SK-N-SH (cell line): ENCODE measurements at regions not wholly inside any gene's neighbourhood (a gene's known extent, or its start where the extent isn't known, plus 50 kb on each side); places are given as distances from the start of the nearest gene placed in this dataset.

Experiments used
- CTCF ChIA-PET: fragments of 300-600, 350-600 bp; formaldehyde crosslinking; extraction: SDS; loops from one replicate; lab custom pipeline; 2021; lab: Yijun Ruan, JAX
- POLR2A ChIA-PET: fragments of 350-600 bp; sonication (Branson Sonifier 250); formaldehyde crosslinking; extraction: SDS; loops from one replicate; lab custom pipeline; 2020; ENCODE audit warnings: antibody characterized with exemption, inconsistent platforms; lab: Yijun Ruan, JAX
- DNase-seq: peaks from one replicate; pipeline ENCODE4 v3.0.0; 2012
- H2AFZ ChIP-seq: fragments of 200-600 bp; sonication (generic); 2 replicates; pipeline ENCODE4 v1.8.1; 2016; ENCODE audit warnings: antibody characterized with exemption, mild to moderate bottlenecking, low read depth
- H3F3A ChIP-seq: fragments of 200-600 bp; sonication (generic); replicated peaks from 2 replicates; pipeline ENCODE3; 2016; ENCODE audit warnings: antibody characterized with exemption, mild to moderate bottlenecking; ENCODE audit not compliant: insufficient read depth
- H3K27ac ChIP-seq, 2 experiments: fragments of 200-500 bp in 1 of 2; fragments of 200-600 bp in 1 of 2; sonication (Bioruptor generic) in 1 of 2; sonication (generic), shearing (Covaris generic) in 1 of 2; 2 replicates each; pipeline versions ENCODE4 v1.5.1 to v1.6.1; 2014 to 2016; ENCODE audit warnings: low read depth in 2 of 2, inconsistent platforms in 1 of 2, low read length in 1 of 2, mild to moderate bottlenecking in 1 of 2, mixed read lengths in 1 of 2
- H3K27me3 ChIP-seq: fragments of 200-600 bp; sonication (generic), shearing (Covaris generic); 2 replicates; pipeline ENCODE4 v1.6.1; 2016; ENCODE audit warnings: mixed run types; ENCODE audit not compliant: insufficient read depth
- H3K36me3 ChIP-seq, 2 experiments: fragments of 200-500 bp in 1 of 2; fragments of 200-600 bp in 1 of 2; sonication (Bioruptor generic) in 1 of 2; sonication (generic) in 1 of 2; replicated peaks in 1 of 2; 2 replicates each; pipeline versions ENCODE3 to v1.5.1; 2014 to 2016; ENCODE audit warnings: low read length in 1 of 2, mild to moderate bottlenecking in 1 of 2; ENCODE audit not compliant: insufficient read depth in 2 of 2, control insufficient read depth in 1 of 2
- H3K4me1 ChIP-seq, 2 experiments: fragments of 200-500 bp in 1 of 2; fragments of 200-600 bp in 1 of 2; sonication (Bioruptor generic) in 1 of 2; sonication (generic), shearing (Covaris generic) in 1 of 2; 2 replicates each; pipeline versions ENCODE4 v1.5.1 to v1.6.1; 2014 to 2016; ENCODE audit warnings: low read depth in 1 of 2, low read length in 1 of 2, mixed run types in 1 of 2; ENCODE audit not compliant: insufficient read depth in 2 of 2, control insufficient read depth in 1 of 2
- H3K4me2 ChIP-seq: fragments of 200-600 bp; sonication (generic), shearing (Covaris generic); 2 replicates; pipeline ENCODE4 v1.6.1; 2017; ENCODE audit warnings: mixed run types
- H3K4me3 ChIP-seq, 2 experiments: fragments of 200-500 bp in 1 of 2; fragments of 200-600 bp in 1 of 2; sonication (Bioruptor generic) in 1 of 2; sonication (generic), shearing (Covaris generic) in 1 of 2; 2 replicates each; pipeline versions ENCODE4 v1.5.1 to v1.8.1; 2014 to 2016; ENCODE audit warnings: low read depth in 2 of 2, inconsistent platforms in 1 of 2, low read length in 1 of 2, mild to moderate bottlenecking in 1 of 2, mixed read lengths in 1 of 2, moderate library complexity in 1 of 2
- H3K79me2 ChIP-seq: fragments of 200-600 bp; sonication (generic); 2 replicates; pipeline ENCODE4 v1.8.1; 2017; ENCODE audit warnings: mild to moderate bottlenecking; ENCODE audit not compliant: insufficient read depth
- H3K9ac ChIP-seq: fragments of 200-600 bp; sonication (generic); 2 replicates; pipeline ENCODE4 v1.6.1; 2017; ENCODE audit warnings: mixed run types
- H3K9me2 ChIP-seq: fragments of 200-600 bp; sonication (generic); 2 replicates; pipeline ENCODE4 v1.6.1; 2017; ENCODE audit warnings: mixed run types
- H3K9me3 ChIP-seq: fragments of 200-600 bp; sonication (generic); 2 replicates; pipeline ENCODE4 v1.6.1; 2017; ENCODE audit warnings: mixed run types, mild to moderate bottlenecking, moderate library complexity
- H4K20me1 ChIP-seq: fragments of 200-600 bp; sonication (generic); 2 replicates; pipeline ENCODE4 v1.6.1; 2017; ENCODE audit warnings: mild to moderate bottlenecking, mixed run types; ENCODE audit not compliant: insufficient read depth
- CHD2 ChIP-seq: fragments of 150-350 bp; IDR thresholded peaks from 2 replicates; pipeline ENCODE4 v1.6.1; 2018; ENCODE audit warnings: low read length; ENCODE audit not compliant: partially characterized antibody
- ELF1 ChIP-seq: IDR thresholded peaks from 2 replicates; pipeline ENCODE4 v1.4.0; 2012
- EP300 ChIP-seq, 2 experiments: IDR thresholded peaks; 2 replicates each; pipeline versions ENCODE4 v1.4.0 to v1.6.1; 2012; ENCODE audit warnings: borderline replicate concordance in 1 of 2, low read depth in 1 of 2, low read length in 1 of 2
- EZH2phosphoT487 ChIP-seq: fragments of 200-600 bp; sonication (generic); IDR thresholded peaks from 2 replicates; pipeline ENCODE4 v1.6.1; 2017; ENCODE audit warnings: low read depth, mixed run types, mild to moderate bottlenecking, antibody characterized with exemption, moderate library complexity, borderline replicate concordance
- FOXM1 ChIP-seq: IDR thresholded peaks from 2 replicates; pipeline ENCODE4 v1.4.0; 2012; ENCODE audit warnings: low read depth, mild to moderate bottlenecking
- GABPA ChIP-seq: IDR thresholded peaks from 2 replicates; pipeline ENCODE4 v1.4.0; 2012; ENCODE audit warnings: low read depth, mild to moderate bottlenecking
- GATA2 ChIP-seq: sonication (generic); formaldehyde crosslinking; IDR thresholded peaks from 2 replicates; pipeline ENCODE4 v1.5.0; 2020; ENCODE audit warnings: mild to moderate bottlenecking, missing genetic modification reagents
- JUND ChIP-seq: IDR thresholded peaks from 2 replicates; pipeline ENCODE4 v1.4.0; 2012
- MXI1 ChIP-seq: IDR thresholded peaks from 2 replicates; pipeline ENCODE4 v1.6.1; 2012; ENCODE audit warnings: mild to moderate bottlenecking, low read depth, low read length, improper control_type of control experiment
- POLR2AphosphoS5 ChIP-seq: IDR thresholded peaks from 2 replicates; pipeline ENCODE4 v1.6.1; 2012; ENCODE audit warnings: low read depth, low read length
- RCOR1 ChIP-seq: fragments of 150-350 bp; IDR thresholded peaks from 2 replicates; pipeline ENCODE4 v1.6.1; 2017; ENCODE audit warnings: antibody characterized with exemption, low read length
- RFX5 ChIP-seq: IDR thresholded peaks from 2 replicates; pipeline ENCODE4 v1.6.1; 2012; ENCODE audit warnings: mild to moderate bottlenecking, improper control_type of control experiment, low read length
- SMC3 ChIP-seq: IDR thresholded peaks from 2 replicates; pipeline ENCODE4 v1.6.1; 2012; ENCODE audit warnings: low read depth, low read length, improper control_type of control experiment
- TAF1 ChIP-seq: IDR thresholded peaks from 2 replicates; pipeline ENCODE4 v1.6.1; 2012; ENCODE audit warnings: low read depth, mild to moderate bottlenecking, low read length, moderate library complexity, borderline replicate concordance
- TCF12 ChIP-seq: IDR thresholded peaks from 2 replicates; pipeline ENCODE4 v1.4.0; 2012
- TEAD4 ChIP-seq: IDR thresholded peaks from 2 replicates; pipeline ENCODE4 v1.4.0; 2012; ENCODE audit warnings: mild to moderate bottlenecking, borderline replicate concordance; ENCODE audit not compliant: insufficient read depth
- YY1 ChIP-seq: IDR thresholded peaks from 2 replicates; pipeline ENCODE4 v1.4.0; 2012; ENCODE audit warnings: low read depth, mild to moderate bottlenecking
- WGBS: methylation state at CpG from one replicate; pipeline ENCODE4 v1.1.6; 2017; ENCODE audit warnings: low lambda C conversion rate; 5-methylcytosine and 5-hydroxymethylcytosine counted together
- TF ChIP-seq, protein P1 (sequence below): IDR thresholded peaks from 2 replicates; pipeline ENCODE4 v1.4.0; 2012; ENCODE audit warnings: low read depth
- TF ChIP-seq, protein P2 (sequence below): IDR thresholded peaks from 2 replicates; pipeline ENCODE4 v1.4.0; 2012; ENCODE audit warnings: low read depth, borderline replicate concordance

DNA sequence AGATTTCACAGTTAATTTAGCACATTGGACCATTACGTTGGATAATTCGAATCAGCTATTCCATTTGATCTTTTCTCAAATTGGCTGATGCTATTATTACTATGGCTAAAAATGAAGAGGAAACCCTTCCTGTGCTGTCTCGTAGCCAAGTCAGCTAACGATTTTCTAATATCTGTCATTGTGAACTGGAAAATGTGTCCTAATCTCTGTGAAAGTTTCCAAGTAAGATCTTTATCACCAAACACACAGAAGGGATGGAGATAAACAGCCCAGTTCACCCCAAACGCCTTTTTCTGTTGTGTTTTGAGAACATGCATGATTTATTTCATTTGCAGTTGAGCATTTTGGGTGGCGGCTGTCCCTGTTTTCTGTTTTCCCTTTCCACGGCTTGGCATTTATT, 312.8 kb downstream of the FOXL1 start (continued):
- TF ChIP-seq RCOR1: no peak

DNA sequence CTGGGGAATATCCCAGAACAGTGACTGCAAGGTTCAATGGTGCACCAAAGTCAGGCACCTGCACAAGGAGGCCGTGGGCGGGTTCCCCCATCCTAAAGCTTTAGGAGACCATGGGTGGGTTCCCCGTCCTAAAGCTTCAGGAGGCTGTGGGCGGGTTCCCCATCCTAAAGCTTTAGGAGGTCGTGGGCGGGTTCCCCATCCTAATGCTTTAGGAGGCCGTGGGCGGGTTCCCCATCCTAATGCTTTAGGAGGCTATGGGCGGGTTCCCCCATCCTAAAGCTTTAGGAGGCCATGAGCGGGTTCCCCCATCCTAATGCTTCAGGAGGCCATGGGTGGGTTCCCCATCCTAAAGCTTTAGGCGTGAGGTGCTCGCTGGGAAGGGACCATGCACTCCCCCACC, 313.3 kb downstream of the FOXL1 start:
- Histone ChIP-seq H2AFZ (no peak overlapping the region), H3K27me3 (peaks cover 72% of the 10 kb centered on the region), H3K27ac (no peak overlapping the region), H3K4me3 (no peak overlapping the region), H3F3A (no peaks in the 10 kb centered on the region), H3K4me2 (no peak overlapping the region), H4K20me1 (no peaks in the 10 kb centered on the region), H3K9me3 (no peaks in the 10 kb centered on the region), H3K79me2 (no peaks in the 10 kb centered on the region), H3K4me1 (no peaks in the 10 kb centered on the region), H3K36me3 (no peaks in the 10 kb centered on the region), H3K9me2 (no peaks in the 10 kb centered on the region), H3K9ac (no peak overlapping the region)
- DNase-seq: no peak
- 15% methylated on average over 7 of the region's 12 CpGs for WGBS
- POLR2A ChIA-PET: no interaction called here
- TF ChIP-seq JUND (no peak), MXI1 (no peak), CHD2 (no peak), TCF12 (no peak), RFX5 (no peak)
- CTCF ChIA-PET: no interaction called here

DNA sequence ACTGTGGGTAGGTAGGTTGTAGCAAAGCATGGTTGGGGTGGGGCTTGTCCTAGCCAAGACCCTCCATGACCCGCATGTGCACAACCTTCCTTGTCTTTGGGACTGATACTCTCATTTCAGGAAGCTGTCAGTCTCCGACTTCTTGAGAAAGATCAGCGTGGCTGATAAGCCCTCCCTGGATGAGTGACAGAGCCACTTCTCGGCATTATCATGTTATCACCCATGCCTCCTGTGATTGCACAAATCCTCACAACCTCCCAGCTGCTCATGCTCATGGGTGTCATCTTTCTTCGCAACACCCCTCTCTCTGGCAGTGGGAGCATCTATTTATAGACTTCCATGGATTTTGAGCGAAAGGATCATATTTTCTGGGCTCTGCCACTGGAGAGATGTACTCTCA, 314.2 kb downstream of the FOXL1 start:
- no peaks in the 10 kb centered on the region for H3F3A ChIP-seq
- H4K20me1 ChIP-seq: no peaks in the 10 kb centered on the region
- POLR2A ChIA-PET: no interaction called here
- H3K9me3 ChIP-seq: no peaks in the 10 kb centered on the region
- CTCF ChIA-PET: no interaction called here
- no peak overlapping the region for H2AFZ ChIP-seq
- no peaks in the 10 kb centered on the region for H3K36me3 ChIP-seq
- no peak for TF ChIP-seq SMC3
- no peak for TF ChIP-seq ELF1
- TF ChIP-seq, protein P1, sequence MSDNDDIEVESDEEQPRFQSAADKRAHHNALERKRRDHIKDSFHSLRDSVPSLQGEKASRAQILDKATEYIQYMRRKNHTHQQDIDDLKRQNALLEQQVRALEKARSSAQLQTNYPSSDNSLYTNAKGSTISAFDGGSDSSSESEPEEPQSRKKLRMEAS: no peak
- H3K9ac ChIP-seq: no peak overlapping the region
- 11% methylated on average over 6 of the region's 6 CpGs for WGBS
- no peaks in the 10 kb centered on the region for H3K4me1 ChIP-seq
- H3K27me3 ChIP-seq: peaks cover 65% of the 10 kb centered on the region
- no peaks in the 10 kb centered on the region for H3K79me2 ChIP-seq
- H3K9me2 ChIP-seq: no peaks in the 10 kb centered on the region
- no peak overlapping the region for H3K4me3 ChIP-seq
- DNase-seq: no peak
- no peak overlapping the region for H3K4me2 ChIP-seq
- H3K27ac ChIP-seq: no peak overlapping the region

DNA sequence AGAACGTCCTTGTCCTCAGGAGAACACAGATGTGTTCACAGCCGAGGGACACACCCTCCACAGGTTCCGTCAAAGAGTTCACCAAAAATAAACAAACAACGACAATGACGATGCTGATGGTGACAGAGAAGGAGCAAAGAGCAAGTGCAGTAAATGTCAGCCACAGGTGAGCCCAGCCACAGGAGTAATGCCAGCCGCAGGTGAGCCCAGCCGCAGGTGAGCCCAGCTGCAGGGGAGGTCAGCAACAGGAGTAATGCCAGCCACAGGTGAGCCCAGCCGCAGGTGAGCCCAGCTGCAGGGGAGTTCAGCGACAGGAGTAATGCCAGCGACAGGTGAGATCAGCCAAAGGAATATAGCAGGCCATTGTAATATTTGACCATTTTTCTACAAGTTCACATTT, 315.2 kb downstream of the FOXL1 start:
- H3K9me3 ChIP-seq: no peaks in the 10 kb centered on the region
- CTCF ChIA-PET: no interaction called here
- no peak overlapping the region for H3K9ac ChIP-seq
- no peak overlapping the region for H3K4me3 ChIP-seq
- H3K27me3 ChIP-seq: peaks cover 57% of the 10 kb centered on the region
- H2AFZ ChIP-seq: no peak overlapping the region
- H3K4me2 ChIP-seq: no peak overlapping the region
- H3K27ac ChIP-seq: no peak overlapping the region
- no peaks in the 10 kb centered on the region for H3K36me3 ChIP-seq
- WGBS: 35% methylated on average over 10 of the region's 10 CpGs
- POLR2A ChIA-PET: no interaction called here
- DNase-seq: no peak
- H3K4me1 ChIP-seq: no peaks in the 10 kb centered on the region
- no peak for TF ChIP-seq TEAD4
- TF ChIP-seq, protein P1: no peak
- no peak for TF ChIP-seq POLR2AphosphoS5
- TF ChIP-seq, protein P2, sequence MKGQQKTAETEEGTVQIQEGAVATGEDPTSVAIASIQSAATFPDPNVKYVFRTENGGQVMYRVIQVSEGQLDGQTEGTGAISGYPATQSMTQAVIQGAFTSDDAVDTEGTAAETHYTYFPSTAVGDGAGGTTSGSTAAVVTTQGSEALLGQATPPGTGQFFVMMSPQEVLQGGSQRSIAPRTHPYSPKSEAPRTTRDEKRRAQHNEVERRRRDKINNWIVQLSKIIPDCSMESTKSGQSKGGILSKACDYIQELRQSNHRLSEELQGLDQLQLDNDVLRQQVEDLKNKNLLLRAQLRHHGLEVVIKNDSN: no peak
- TF ChIP-seq TAF1: no peak
- TF ChIP-seq EZH2phosphoT487: no peak
- TF ChIP-seq YY1: no peak
- TF ChIP-seq GATA2: no peak
- TF ChIP-seq GABPA: no peak
- TF ChIP-seq FOXM1: no peak
- no peak for TF ChIP-seq EP300 (IDR thresholded peaks at IDR 0.05; ENCODE audit: borderline replicate concordance in 1 of 2, low read depth in 1 of 2, low read length in 1 of 2)
- no peaks in the 10 kb centered on the region for H4K20me1 ChIP-seq
- H3K9me2 ChIP-seq: no peaks in the 10 kb centered on the region
- no peaks in the 10 kb centered on the region for H3F3A ChIP-seq
- H3K79me2 ChIP-seq: no peaks in the 10 kb centered on the region
